ENCODE measurements at regions not wholly inside any gene's neighbourhood (a gene's known extent, or its start where the extent isn't known, plus 50 kb on each side); places are given as distances from the start of the nearest gene placed in this dataset.

DNA sequence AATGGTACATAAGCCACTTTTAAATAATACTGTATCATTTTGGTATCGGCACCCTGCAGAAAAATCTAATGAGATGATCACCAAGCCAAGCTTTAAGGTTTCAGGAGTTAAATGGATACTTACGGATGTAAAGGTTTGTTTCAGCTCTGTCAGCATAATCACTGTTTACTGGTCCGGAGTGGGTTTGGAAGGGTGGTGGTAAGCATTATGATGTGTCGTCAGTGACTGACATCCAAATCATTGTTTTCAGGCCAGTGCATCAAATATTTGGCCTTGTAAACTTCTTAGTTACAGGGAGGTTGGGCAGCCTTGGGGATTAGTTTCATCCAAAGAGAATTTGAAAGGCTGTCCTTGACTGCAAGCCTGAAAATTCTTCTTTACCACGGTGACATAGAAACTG lies 50.0 kb upstream of the ATL2 start:
- TF ChIP-seq POLR2A (IDR thresholded peaks at IDR 0.05) = no peak
- TF ChIP-seq, protein P1, sequence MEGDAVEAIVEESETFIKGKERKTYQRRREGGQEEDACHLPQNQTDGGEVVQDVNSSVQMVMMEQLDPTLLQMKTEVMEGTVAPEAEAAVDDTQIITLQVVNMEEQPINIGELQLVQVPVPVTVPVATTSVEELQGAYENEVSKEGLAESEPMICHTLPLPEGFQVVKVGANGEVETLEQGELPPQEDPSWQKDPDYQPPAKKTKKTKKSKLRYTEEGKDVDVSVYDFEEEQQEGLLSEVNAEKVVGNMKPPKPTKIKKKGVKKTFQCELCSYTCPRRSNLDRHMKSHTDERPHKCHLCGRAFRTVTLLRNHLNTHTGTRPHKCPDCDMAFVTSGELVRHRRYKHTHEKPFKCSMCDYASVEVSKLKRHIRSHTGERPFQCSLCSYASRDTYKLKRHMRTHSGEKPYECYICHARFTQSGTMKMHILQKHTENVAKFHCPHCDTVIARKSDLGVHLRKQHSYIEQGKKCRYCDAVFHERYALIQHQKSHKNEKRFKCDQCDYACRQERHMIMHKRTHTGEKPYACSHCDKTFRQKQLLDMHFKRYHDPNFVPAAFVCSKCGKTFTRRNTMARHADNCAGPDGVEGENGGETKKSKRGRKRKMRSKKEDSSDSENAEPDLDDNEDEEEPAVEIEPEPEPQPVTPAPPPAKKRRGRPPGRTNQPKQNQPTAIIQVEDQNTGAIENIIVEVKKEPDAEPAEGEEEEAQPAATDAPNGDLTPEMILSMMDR (IDR thresholded peaks at IDR 0.05) = no peak
- DNase-seq (ENCODE audit: low spot score in 2 of 2) = no peak
- intact Hi-C loops (cut with DNase I; ENCODE audit: low total_unique reads) = no loop called here
- no peak overlapping the region for H3K4me3 ChIP-seq (ENCODE audit: low read depth, poor library complexity, severe bottlenecking)
- WGBS, 2 donors = 62 to 75% methylated on average over 5 of the region's 5 CpGs

Data from lower leg skin (tissue), 4 donors.